Thoracic aorta (tissue), 2 donors: ENCODE measurements at regions not wholly inside any gene's neighbourhood (a gene's known extent, or its start where the extent isn't known, plus 50 kb on each side); places are given as distances from the start of the nearest gene placed in this dataset.

Experiments
- ATAC-seq: fragments of 150-250 bp; one replicate; pipeline ENCODE4 v1.8.0; 2017; ENCODE audit warnings: low read depth; ENCODE audit not compliant: insufficient number of reproducible peaks, low FRiP score
- DNase-seq: peaks from one replicate; pipeline ENCODE4 v3.0.0-alpha.2; 2020; ENCODE audit warnings: low spot score
- H3K27ac ChIP-seq, 2 donors: fragments of 200-600 bp; sonication (generic); 1 replicate in 1 of 2; 2 replicates in 1 of 2; pipeline ENCODE4 v1.5.1; 2016; ENCODE audit warnings: mild to moderate bottlenecking in 2 of 2, moderate library complexity in 2 of 2
- H3K27me3 ChIP-seq: fragments of 200-600 bp; sonication (generic); replicated peaks from 2 replicates; pipeline ENCODE4 v1.6.0; 2016; ENCODE audit warnings: mild to moderate bottlenecking; ENCODE audit not compliant: insufficient read depth
- H3K36me3 ChIP-seq: fragments of 200-600 bp; sonication (generic); one replicate; pipeline ENCODE4 v1.5.1; 2016
- H3K4me1 ChIP-seq, 2 donors: fragments of 200-600 bp; sonication (generic); 1 replicate in 1 of 2; 2 replicates in 1 of 2; pipeline versions ENCODE4 v1.5.1 to v1.6.0; 2016; ENCODE audit warnings: low read depth in 2 of 2, mild to moderate bottlenecking in 1 of 2; ENCODE audit not compliant: control insufficient read depth in 1 of 2
- H3K4me3 ChIP-seq: fragments of 200-600 bp; sonication (generic); 2 replicates; pipeline ENCODE4 v1.5.1; 2016; ENCODE audit warnings: mild to moderate bottlenecking
- H3K9me3 ChIP-seq: fragments of 200-600 bp; sonication (generic); 2 replicates; pipeline ENCODE4 v1.5.1; 2016
- TF ChIP-seq, protein P1 (sequence below): fragments of 200-600 bp; sonication (generic); IDR thresholded peaks from one replicate; pipeline ENCODE4 v1.5.1; 2019; ENCODE audit warnings: antibody characterized with exemption

GRCh38 chr6:78460711-78461110 lies 406.6 kb upstream of the IRAK1BP1 start:
- Histone ChIP-seq H3K27me3 (no peaks in the 10 kb centered on the region), H3K4me3 (no peak overlapping the region), H3K27ac (no peak overlapping the region), H3K9me3 (no peaks in the 10 kb centered on the region), H3K4me1 (no peaks in the 10 kb centered on the region), H3K36me3 (no peaks in the 10 kb centered on the region)
- TF ChIP-seq, protein P1, sequence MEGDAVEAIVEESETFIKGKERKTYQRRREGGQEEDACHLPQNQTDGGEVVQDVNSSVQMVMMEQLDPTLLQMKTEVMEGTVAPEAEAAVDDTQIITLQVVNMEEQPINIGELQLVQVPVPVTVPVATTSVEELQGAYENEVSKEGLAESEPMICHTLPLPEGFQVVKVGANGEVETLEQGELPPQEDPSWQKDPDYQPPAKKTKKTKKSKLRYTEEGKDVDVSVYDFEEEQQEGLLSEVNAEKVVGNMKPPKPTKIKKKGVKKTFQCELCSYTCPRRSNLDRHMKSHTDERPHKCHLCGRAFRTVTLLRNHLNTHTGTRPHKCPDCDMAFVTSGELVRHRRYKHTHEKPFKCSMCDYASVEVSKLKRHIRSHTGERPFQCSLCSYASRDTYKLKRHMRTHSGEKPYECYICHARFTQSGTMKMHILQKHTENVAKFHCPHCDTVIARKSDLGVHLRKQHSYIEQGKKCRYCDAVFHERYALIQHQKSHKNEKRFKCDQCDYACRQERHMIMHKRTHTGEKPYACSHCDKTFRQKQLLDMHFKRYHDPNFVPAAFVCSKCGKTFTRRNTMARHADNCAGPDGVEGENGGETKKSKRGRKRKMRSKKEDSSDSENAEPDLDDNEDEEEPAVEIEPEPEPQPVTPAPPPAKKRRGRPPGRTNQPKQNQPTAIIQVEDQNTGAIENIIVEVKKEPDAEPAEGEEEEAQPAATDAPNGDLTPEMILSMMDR, result no peak
- ATAC-seq (no peak), DNase-seq (no peak)

DNA sequence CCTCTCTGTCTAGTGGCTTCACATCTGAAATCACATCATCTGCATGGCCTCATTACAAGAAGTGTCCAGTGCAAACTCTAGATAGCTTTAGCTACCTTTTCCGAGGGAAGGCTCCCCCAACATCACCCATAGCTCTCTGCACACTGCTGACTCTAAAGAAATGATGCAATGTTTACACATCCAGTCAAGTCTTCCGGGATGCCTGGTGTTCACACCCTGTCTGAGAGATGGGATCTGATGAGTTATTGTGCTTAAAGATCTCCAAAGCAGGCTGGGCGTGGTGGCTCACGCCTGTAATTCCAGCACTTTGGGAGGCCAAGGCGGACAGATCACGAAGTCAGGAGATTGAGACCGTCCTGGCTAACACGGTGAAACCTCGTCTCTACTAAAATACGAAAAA lies 404.6 kb upstream of the IRAK1BP1 start:
- TF ChIP-seq, protein P1, result no peak

GRCh38 chr6:78465059-78465634 lies 402.2 kb upstream of the IRAK1BP1 start:
- TF ChIP-seq, protein P1, result no peak
- DNase-seq (no peak), ATAC-seq (no peak)
- Histone ChIP-seq H3K27me3 (no peaks in the 10 kb centered on the region), H3K4me1 (no peaks in the 10 kb centered on the region), H3K36me3 (no peaks in the 10 kb centered on the region), H3K27ac (no peak overlapping the region), H3K4me3 (no peak overlapping the region), H3K9me3 (no peaks in the 10 kb centered on the region)

More for the DNA sequence above, 404.6 kb upstream of the IRAK1BP1 start:
- Histone ChIP-seq H3K27me3 (no peaks in the 10 kb centered on the region), H3K4me3 (no peak overlapping the region), H3K4me1 (no peaks in the 10 kb centered on the region), H3K9me3 (no peaks in the 10 kb centered on the region), H3K27ac (no peak overlapping the region), H3K36me3 (no peaks in the 10 kb centered on the region)
- DNase-seq (no peak), ATAC-seq (no peak)

DNA sequence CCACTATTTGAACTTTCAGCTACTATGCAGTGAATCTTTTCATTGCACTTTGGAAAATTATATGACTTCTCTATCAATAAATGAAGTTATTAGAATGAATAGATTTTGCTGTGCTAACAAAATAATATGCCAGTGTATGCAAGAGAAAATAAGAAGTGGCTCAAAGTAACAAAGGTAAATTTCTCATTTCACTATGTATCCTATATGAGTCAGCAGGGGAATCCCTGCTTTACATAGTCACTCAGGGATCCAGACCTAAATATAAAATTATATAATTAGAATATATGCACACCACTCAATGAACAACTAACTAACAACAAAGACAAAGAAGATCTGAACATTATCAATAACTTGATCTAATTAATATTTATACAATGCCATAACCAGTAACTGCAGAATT lies 390.8 kb upstream of the IRAK1BP1 start:
- Histone ChIP-seq H3K27me3 (no peaks in the 10 kb centered on the region), H3K36me3 (no peaks in the 10 kb centered on the region), H3K4me3 (no peak overlapping the region), H3K27ac (no peak overlapping the region), H3K4me1 (no peaks in the 10 kb centered on the region), H3K9me3 (no peaks in the 10 kb centered on the region)
- DNase-seq, result no peak
- TF ChIP-seq, protein P1, result no peak
- no peak for ATAC-seq

DNA sequence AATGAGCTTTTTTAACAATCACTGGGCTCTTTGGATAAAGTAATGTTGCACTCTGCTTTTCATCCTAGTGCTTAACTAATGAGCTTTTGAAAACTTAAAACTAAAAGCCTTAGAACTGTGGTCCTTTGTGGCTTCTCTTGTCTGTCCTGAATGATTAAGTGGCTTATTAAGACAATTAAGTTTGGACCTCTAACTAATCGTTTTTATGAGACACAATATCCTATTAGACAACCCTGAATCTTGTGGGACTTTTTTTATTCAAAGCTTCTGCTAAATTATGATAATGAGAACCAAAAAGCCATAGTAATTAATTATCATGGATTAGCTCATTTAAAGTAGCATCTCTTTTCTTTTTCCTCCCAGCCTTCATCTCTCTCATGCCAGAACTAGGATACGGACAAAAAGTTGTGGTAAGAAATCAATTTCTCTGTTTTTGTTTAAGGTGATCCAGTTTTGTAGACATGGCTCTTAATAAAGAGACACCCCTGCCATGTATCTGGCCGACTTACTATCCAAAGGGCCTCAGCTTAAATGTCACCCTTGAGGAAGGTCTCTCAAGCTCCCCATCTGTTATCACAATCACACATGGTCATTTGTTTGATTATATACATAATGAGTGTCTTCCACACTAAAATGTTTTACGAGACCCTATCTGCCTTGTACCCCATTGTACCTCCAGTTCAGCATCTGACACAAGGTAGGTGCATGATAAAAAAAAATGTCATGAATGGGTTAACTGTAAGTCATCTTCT lies 384.4 kb upstream of the IRAK1BP1 start:
- TF ChIP-seq, protein P1, result no peak
- DNase-seq, result no peak

More for the DNA sequence above, 384.4 kb upstream of the IRAK1BP1 start:
- no peaks in the 10 kb centered on the region for H3K27me3 ChIP-seq
- no peak for ATAC-seq
- no peaks in the 10 kb centered on the region for H3K9me3 ChIP-seq
- no peak overlapping the region for H3K4me3 ChIP-seq
- H3K27ac ChIP-seq, result no peak overlapping the region
- H3K36me3 ChIP-seq, result no peaks in the 10 kb centered on the region
- H3K4me1 ChIP-seq, result no peaks in the 10 kb centered on the region
